SK-N-SH (cell line): ENCODE measurements at regions not wholly inside any gene's neighbourhood (a gene's known extent, or its start where the extent isn't known, plus 50 kb on each side); places are given as distances from the start of the nearest gene placed in this dataset.

ENCODE experiments used
- CTCF ChIA-PET: fragments of 300-600, 350-600 bp; formaldehyde crosslinking; extraction: SDS; loops from one replicate; lab custom pipeline; 2021; lab: Yijun Ruan, JAX
- POLR2A ChIA-PET: fragments of 350-600 bp; sonication (Branson Sonifier 250); formaldehyde crosslinking; extraction: SDS; loops from one replicate; lab custom pipeline; 2020; ENCODE audit warnings: antibody characterized with exemption, inconsistent platforms; lab: Yijun Ruan, JAX
- DNase-seq: peaks from one replicate; pipeline ENCODE4 v3.0.0; 2012
- H2AFZ ChIP-seq: fragments of 200-600 bp; sonication (generic); 2 replicates; pipeline ENCODE4 v1.8.1; 2016; ENCODE audit warnings: antibody characterized with exemption, mild to moderate bottlenecking, low read depth
- H3F3A ChIP-seq: fragments of 200-600 bp; sonication (generic); replicated peaks from 2 replicates; pipeline ENCODE3; 2016; ENCODE audit warnings: antibody characterized with exemption, mild to moderate bottlenecking; ENCODE audit not compliant: insufficient read depth
- H3K27ac ChIP-seq, 2 experiments: fragments of 200-500 bp in 1 of 2; fragments of 200-600 bp in 1 of 2; sonication (Bioruptor generic) in 1 of 2; sonication (generic), shearing (Covaris generic) in 1 of 2; 2 replicates each; pipeline versions ENCODE4 v1.5.1 to v1.6.1; 2014 to 2016; ENCODE audit warnings: low read depth in 2 of 2, inconsistent platforms in 1 of 2, low read length in 1 of 2, mild to moderate bottlenecking in 1 of 2, mixed read lengths in 1 of 2
- H3K27me3 ChIP-seq: fragments of 200-600 bp; sonication (generic), shearing (Covaris generic); 2 replicates; pipeline ENCODE4 v1.6.1; 2016; ENCODE audit warnings: mixed run types; ENCODE audit not compliant: insufficient read depth
- H3K36me3 ChIP-seq, 2 experiments: fragments of 200-500 bp in 1 of 2; fragments of 200-600 bp in 1 of 2; sonication (Bioruptor generic) in 1 of 2; sonication (generic) in 1 of 2; replicated peaks in 1 of 2; 2 replicates each; pipeline versions ENCODE3 to v1.5.1; 2014 to 2016; ENCODE audit warnings: low read length in 1 of 2, mild to moderate bottlenecking in 1 of 2; ENCODE audit not compliant: insufficient read depth in 2 of 2, control insufficient read depth in 1 of 2
- H3K4me1 ChIP-seq, 2 experiments: fragments of 200-500 bp in 1 of 2; fragments of 200-600 bp in 1 of 2; sonication (Bioruptor generic) in 1 of 2; sonication (generic), shearing (Covaris generic) in 1 of 2; 2 replicates each; pipeline versions ENCODE4 v1.5.1 to v1.6.1; 2014 to 2016; ENCODE audit warnings: low read depth in 1 of 2, low read length in 1 of 2, mixed run types in 1 of 2; ENCODE audit not compliant: insufficient read depth in 2 of 2, control insufficient read depth in 1 of 2
- H3K4me2 ChIP-seq: fragments of 200-600 bp; sonication (generic), shearing (Covaris generic); 2 replicates; pipeline ENCODE4 v1.6.1; 2017; ENCODE audit warnings: mixed run types
- H3K4me3 ChIP-seq, 2 experiments: fragments of 200-500 bp in 1 of 2; fragments of 200-600 bp in 1 of 2; sonication (Bioruptor generic) in 1 of 2; sonication (generic), shearing (Covaris generic) in 1 of 2; 2 replicates each; pipeline versions ENCODE4 v1.5.1 to v1.8.1; 2014 to 2016; ENCODE audit warnings: low read depth in 2 of 2, inconsistent platforms in 1 of 2, low read length in 1 of 2, mild to moderate bottlenecking in 1 of 2, mixed read lengths in 1 of 2, moderate library complexity in 1 of 2
- H3K79me2 ChIP-seq: fragments of 200-600 bp; sonication (generic); 2 replicates; pipeline ENCODE4 v1.8.1; 2017; ENCODE audit warnings: mild to moderate bottlenecking; ENCODE audit not compliant: insufficient read depth
- H3K9ac ChIP-seq: fragments of 200-600 bp; sonication (generic); 2 replicates; pipeline ENCODE4 v1.6.1; 2017; ENCODE audit warnings: mixed run types
- H3K9me2 ChIP-seq: fragments of 200-600 bp; sonication (generic); 2 replicates; pipeline ENCODE4 v1.6.1; 2017; ENCODE audit warnings: mixed run types
- H3K9me3 ChIP-seq: fragments of 200-600 bp; sonication (generic); 2 replicates; pipeline ENCODE4 v1.6.1; 2017; ENCODE audit warnings: mixed run types, mild to moderate bottlenecking, moderate library complexity
- H4K20me1 ChIP-seq: fragments of 200-600 bp; sonication (generic); 2 replicates; pipeline ENCODE4 v1.6.1; 2017; ENCODE audit warnings: mild to moderate bottlenecking, mixed run types; ENCODE audit not compliant: insufficient read depth
- CHD2 ChIP-seq: fragments of 150-350 bp; IDR thresholded peaks from 2 replicates; pipeline ENCODE4 v1.6.1; 2018; ENCODE audit warnings: low read length; ENCODE audit not compliant: partially characterized antibody
- CTCF ChIP-seq: fragments of 200-600 bp; sonication (generic); IDR thresholded peaks from 2 replicates; pipeline ENCODE4 v1.6.1; 2017; ENCODE audit warnings: antibody characterized with exemption, mild to moderate bottlenecking, moderate library complexity
- EZH2phosphoT487 ChIP-seq: fragments of 200-600 bp; sonication (generic); IDR thresholded peaks from 2 replicates; pipeline ENCODE4 v1.6.1; 2017; ENCODE audit warnings: low read depth, mixed run types, mild to moderate bottlenecking, antibody characterized with exemption, moderate library complexity, borderline replicate concordance
- FOSL2 ChIP-seq: IDR thresholded peaks from 2 replicates; pipeline ENCODE4 v1.4.0; 2012; ENCODE audit warnings: low read depth, mild to moderate bottlenecking, moderate library complexity, borderline replicate concordance
- FOXM1 ChIP-seq: IDR thresholded peaks from 2 replicates; pipeline ENCODE4 v1.4.0; 2012; ENCODE audit warnings: low read depth, mild to moderate bottlenecking
- GABPA ChIP-seq: IDR thresholded peaks from 2 replicates; pipeline ENCODE4 v1.4.0; 2012; ENCODE audit warnings: low read depth, mild to moderate bottlenecking
- GATA2 ChIP-seq: sonication (generic); formaldehyde crosslinking; IDR thresholded peaks from 2 replicates; pipeline ENCODE4 v1.5.0; 2020; ENCODE audit warnings: mild to moderate bottlenecking, missing genetic modification reagents
- MAX ChIP-seq: IDR thresholded peaks from 2 replicates; pipeline ENCODE4 v1.4.0; 2012; ENCODE audit warnings: low read depth
- MXI1 ChIP-seq: IDR thresholded peaks from 2 replicates; pipeline ENCODE4 v1.6.1; 2012; ENCODE audit warnings: mild to moderate bottlenecking, low read depth, low read length, improper control_type of control experiment
- PBX3 ChIP-seq: IDR thresholded peaks from 2 replicates; pipeline ENCODE4; 2012
- POLR2AphosphoS5 ChIP-seq: IDR thresholded peaks from 2 replicates; pipeline ENCODE4 v1.6.1; 2012; ENCODE audit warnings: low read depth, low read length
- RAD21 ChIP-seq: IDR thresholded peaks from 2 replicates; pipeline ENCODE4 v1.6.1; 2012; ENCODE audit warnings: mild to moderate bottlenecking, low read length
- RCOR1 ChIP-seq: fragments of 150-350 bp; IDR thresholded peaks from 2 replicates; pipeline ENCODE4 v1.6.1; 2017; ENCODE audit warnings: antibody characterized with exemption, low read length
- REST ChIP-seq: IDR thresholded peaks from 2 replicates; pipeline ENCODE4 v1.6.1; 2012; ENCODE audit warnings: mild to moderate bottlenecking, low read depth, low read length, moderate library complexity
- RFX5 ChIP-seq: IDR thresholded peaks from 2 replicates; pipeline ENCODE4 v1.6.1; 2012; ENCODE audit warnings: mild to moderate bottlenecking, improper control_type of control experiment, low read length
- SMC3 ChIP-seq: IDR thresholded peaks from 2 replicates; pipeline ENCODE4 v1.6.1; 2012; ENCODE audit warnings: low read depth, low read length, improper control_type of control experiment
- TAF1 ChIP-seq: IDR thresholded peaks from 2 replicates; pipeline ENCODE4 v1.6.1; 2012; ENCODE audit warnings: low read depth, mild to moderate bottlenecking, low read length, moderate library complexity, borderline replicate concordance
- WGBS: methylation state at CpG from one replicate; pipeline ENCODE4 v1.1.6; 2017; ENCODE audit warnings: low lambda C conversion rate; 5-methylcytosine and 5-hydroxymethylcytosine counted together

- Histone ChIP-seq H4K20me1 (no peaks in the 10 kb centered on the region), H3K4me2 (no peak overlapping the region), H3K9me2 (no peaks in the 10 kb centered on the region), H3F3A (no peaks in the 10 kb centered on the region), H3K9me3 (no peaks in the 10 kb centered on the region; the same call in 1 of the 2 replicates), H3K4me3 (no peak overlapping the region), H3K27me3 (no peaks in the 10 kb centered on the region), H3K36me3 (no peaks in the 10 kb centered on the region), H3K9ac (no peak overlapping the region), H3K79me2 (no peaks in the 10 kb centered on the region), H3K4me1 (no peaks in the 10 kb centered on the region), H3K27ac (no peak overlapping the region), H2AFZ (no peak overlapping the region)
- no peak for DNase-seq
- POLR2A ChIA-PET: no interaction called here
- WGBS: 3% methylated on average over 2 of the region's 2 CpGs
- CTCF ChIA-PET: no interaction called here
- TF ChIP-seq POLR2AphosphoS5 (no peak), CHD2 (no peak), SMC3 (no peak), GABPA (no peak), FOXM1 (no peak)
Measured at GRCh38 chrX:67787196-67787595, 243.4 kb downstream of the AR start.

GRCh38 chrX:67789536-67789935 lies 245.7 kb downstream of the AR start:
- ChIA-PET CTCF (no interaction called here), POLR2A (no interaction called here)
- Histone ChIP-seq H4K20me1 (no peaks in the 10 kb centered on the region), H3K4me1 (no peaks in the 10 kb centered on the region), H3K79me2 (no peaks in the 10 kb centered on the region), H2AFZ (no peak overlapping the region), H3F3A (no peaks in the 10 kb centered on the region), H3K4me3 (no peak overlapping the region), H3K9ac (no peak overlapping the region), H3K4me2 (no peak overlapping the region), H3K36me3 (no peaks in the 10 kb centered on the region), H3K27ac (no peak overlapping the region), H3K27me3 (no peaks in the 10 kb centered on the region), H3K9me3 (no peaks in the 10 kb centered on the region; the same call in 1 of the 2 replicates), H3K9me2 (no peaks in the 10 kb centered on the region)
- DNase-seq: no peak
- TF ChIP-seq MAX (no peak), RAD21 (no peak), EZH2phosphoT487 (no peak), FOSL2 (no peak), MXI1 (no peak), GATA2 (no peak), RCOR1 (no peak), CTCF (no peak), TAF1 (no peak), RFX5 (no peak), PBX3 (no peak), REST (no peak)
- 4% methylated on average over 2 of the region's 2 CpGs for WGBS
